ENCODE measurements at regions not wholly inside any gene's neighbourhood (a gene's known extent, or its start where the extent isn't known, plus 50 kb on each side); places are given as distances from the start of the nearest gene placed in this dataset.

- TF ChIP-seq CTCF (IDR thresholded peaks at IDR 0.05) (no peak), POLR2A (IDR thresholded peaks at IDR 0.05) (no peak)
Observed at GRCh38 chr10:106111246-106111645, 1053.3 kb downstream of the SORCS1 start.
